SK-N-SH (cell line): ENCODE measurements at regions not wholly inside any gene's neighbourhood (a gene's known extent, or its start where the extent isn't known, plus 50 kb on each side); places are given as distances from the start of the nearest gene placed in this dataset.

Source experiments
- CTCF ChIA-PET: fragments of 300-600, 350-600 bp; formaldehyde crosslinking; extraction: SDS; loops from one replicate; lab custom pipeline; 2021; lab: Yijun Ruan, JAX
- POLR2A ChIA-PET: fragments of 350-600 bp; sonication (Branson Sonifier 250); formaldehyde crosslinking; extraction: SDS; loops from one replicate; lab custom pipeline; 2020; ENCODE audit warnings: antibody characterized with exemption, inconsistent platforms; lab: Yijun Ruan, JAX
- DNase-seq: peaks from one replicate; pipeline ENCODE4 v3.0.0; 2012
- H2AFZ ChIP-seq: fragments of 200-600 bp; sonication (generic); 2 replicates; pipeline ENCODE4 v1.8.1; 2016; ENCODE audit warnings: antibody characterized with exemption, mild to moderate bottlenecking, low read depth
- H3F3A ChIP-seq: fragments of 200-600 bp; sonication (generic); replicated peaks from 2 replicates; pipeline ENCODE3; 2016; ENCODE audit warnings: antibody characterized with exemption, mild to moderate bottlenecking; ENCODE audit not compliant: insufficient read depth
- H3K27ac ChIP-seq, 2 experiments: fragments of 200-500 bp in 1 of 2; fragments of 200-600 bp in 1 of 2; sonication (Bioruptor generic) in 1 of 2; sonication (generic), shearing (Covaris generic) in 1 of 2; 2 replicates each; pipeline versions ENCODE4 v1.5.1 to v1.6.1; 2014 to 2016; ENCODE audit warnings: low read depth in 2 of 2, inconsistent platforms in 1 of 2, low read length in 1 of 2, mild to moderate bottlenecking in 1 of 2, mixed read lengths in 1 of 2
- H3K27me3 ChIP-seq: fragments of 200-600 bp; sonication (generic), shearing (Covaris generic); 2 replicates; pipeline ENCODE4 v1.6.1; 2016; ENCODE audit warnings: mixed run types; ENCODE audit not compliant: insufficient read depth
- H3K36me3 ChIP-seq, 2 experiments: fragments of 200-500 bp in 1 of 2; fragments of 200-600 bp in 1 of 2; sonication (Bioruptor generic) in 1 of 2; sonication (generic) in 1 of 2; replicated peaks in 1 of 2; 2 replicates each; pipeline versions ENCODE3 to v1.5.1; 2014 to 2016; ENCODE audit warnings: low read length in 1 of 2, mild to moderate bottlenecking in 1 of 2; ENCODE audit not compliant: insufficient read depth in 2 of 2, control insufficient read depth in 1 of 2
- H3K4me1 ChIP-seq, 2 experiments: fragments of 200-500 bp in 1 of 2; fragments of 200-600 bp in 1 of 2; sonication (Bioruptor generic) in 1 of 2; sonication (generic), shearing (Covaris generic) in 1 of 2; 2 replicates each; pipeline versions ENCODE4 v1.5.1 to v1.6.1; 2014 to 2016; ENCODE audit warnings: low read depth in 1 of 2, low read length in 1 of 2, mixed run types in 1 of 2; ENCODE audit not compliant: insufficient read depth in 2 of 2, control insufficient read depth in 1 of 2
- H3K4me2 ChIP-seq: fragments of 200-600 bp; sonication (generic), shearing (Covaris generic); 2 replicates; pipeline ENCODE4 v1.6.1; 2017; ENCODE audit warnings: mixed run types
- H3K4me3 ChIP-seq, 2 experiments: fragments of 200-500 bp in 1 of 2; fragments of 200-600 bp in 1 of 2; sonication (Bioruptor generic) in 1 of 2; sonication (generic), shearing (Covaris generic) in 1 of 2; 2 replicates each; pipeline versions ENCODE4 v1.5.1 to v1.8.1; 2014 to 2016; ENCODE audit warnings: low read depth in 2 of 2, inconsistent platforms in 1 of 2, low read length in 1 of 2, mild to moderate bottlenecking in 1 of 2, mixed read lengths in 1 of 2, moderate library complexity in 1 of 2
- H3K79me2 ChIP-seq: fragments of 200-600 bp; sonication (generic); 2 replicates; pipeline ENCODE4 v1.8.1; 2017; ENCODE audit warnings: mild to moderate bottlenecking; ENCODE audit not compliant: insufficient read depth
- H3K9ac ChIP-seq: fragments of 200-600 bp; sonication (generic); 2 replicates; pipeline ENCODE4 v1.6.1; 2017; ENCODE audit warnings: mixed run types
- H3K9me2 ChIP-seq: fragments of 200-600 bp; sonication (generic); 2 replicates; pipeline ENCODE4 v1.6.1; 2017; ENCODE audit warnings: mixed run types
- H3K9me3 ChIP-seq: fragments of 200-600 bp; sonication (generic); 2 replicates; pipeline ENCODE4 v1.6.1; 2017; ENCODE audit warnings: mixed run types, mild to moderate bottlenecking, moderate library complexity
- H4K20me1 ChIP-seq: fragments of 200-600 bp; sonication (generic); 2 replicates; pipeline ENCODE4 v1.6.1; 2017; ENCODE audit warnings: mild to moderate bottlenecking, mixed run types; ENCODE audit not compliant: insufficient read depth
- CTCF ChIP-seq: fragments of 200-600 bp; sonication (generic); IDR thresholded peaks from 2 replicates; pipeline ENCODE4 v1.6.1; 2017; ENCODE audit warnings: antibody characterized with exemption, mild to moderate bottlenecking, moderate library complexity
- EP300 ChIP-seq, 2 experiments: IDR thresholded peaks; 2 replicates each; pipeline versions ENCODE4 v1.4.0 to v1.6.1; 2012; ENCODE audit warnings: borderline replicate concordance in 1 of 2, low read depth in 1 of 2, low read length in 1 of 2
- FOXM1 ChIP-seq: IDR thresholded peaks from 2 replicates; pipeline ENCODE4 v1.4.0; 2012; ENCODE audit warnings: low read depth, mild to moderate bottlenecking
- GATA2 ChIP-seq: sonication (generic); formaldehyde crosslinking; IDR thresholded peaks from 2 replicates; pipeline ENCODE4 v1.5.0; 2020; ENCODE audit warnings: mild to moderate bottlenecking, missing genetic modification reagents
- JUND ChIP-seq: IDR thresholded peaks from 2 replicates; pipeline ENCODE4 v1.4.0; 2012
- NFIC ChIP-seq: IDR thresholded peaks from 2 replicates; pipeline ENCODE4 v1.4.0; 2012; ENCODE audit warnings: borderline replicate concordance
- PBX3 ChIP-seq: IDR thresholded peaks from 2 replicates; pipeline ENCODE4; 2012
- POLR2AphosphoS5 ChIP-seq: IDR thresholded peaks from 2 replicates; pipeline ENCODE4 v1.6.1; 2012; ENCODE audit warnings: low read depth, low read length
- RCOR1 ChIP-seq: fragments of 150-350 bp; IDR thresholded peaks from 2 replicates; pipeline ENCODE4 v1.6.1; 2017; ENCODE audit warnings: antibody characterized with exemption, low read length
- RFX5 ChIP-seq: IDR thresholded peaks from 2 replicates; pipeline ENCODE4 v1.6.1; 2012; ENCODE audit warnings: mild to moderate bottlenecking, improper control_type of control experiment, low read length
- RXRA ChIP-seq: IDR thresholded peaks from 2 replicates; pipeline ENCODE4 v1.4.0; 2012; ENCODE audit warnings: low read depth, mild to moderate bottlenecking, borderline replicate concordance
- TAF1 ChIP-seq: IDR thresholded peaks from 2 replicates; pipeline ENCODE4 v1.6.1; 2012; ENCODE audit warnings: low read depth, mild to moderate bottlenecking, low read length, moderate library complexity, borderline replicate concordance
- TEAD4 ChIP-seq: IDR thresholded peaks from 2 replicates; pipeline ENCODE4 v1.4.0; 2012; ENCODE audit warnings: mild to moderate bottlenecking, borderline replicate concordance; ENCODE audit not compliant: insufficient read depth
- USF1 ChIP-seq: IDR thresholded peaks from 2 replicates; pipeline ENCODE4 v1.4.0; 2012; ENCODE audit warnings: low read depth, borderline replicate concordance
- USF2 ChIP-seq: fragments of 150-350 bp; IDR thresholded peaks from 2 replicates; pipeline ENCODE4 v1.6.1; 2017; ENCODE audit warnings: antibody characterized with exemption, low read length, low read depth, borderline replicate concordance
- YY1 ChIP-seq: IDR thresholded peaks from 2 replicates; pipeline ENCODE4 v1.4.0; 2012; ENCODE audit warnings: low read depth, mild to moderate bottlenecking
- WGBS: methylation state at CpG from one replicate; pipeline ENCODE4 v1.1.6; 2017; ENCODE audit warnings: low lambda C conversion rate; 5-methylcytosine and 5-hydroxymethylcytosine counted together

- TF ChIP-seq NFIC (no peak), FOXM1 (no peak), JUND (no peak), POLR2AphosphoS5 (no peak), RFX5 (no peak), RCOR1 (no peak), TEAD4 (no peak), GATA2 (no peak), USF2 (no peak), RXRA (no peak), YY1 (no peak), EP300 (IDR thresholded peaks at IDR 0.05; ENCODE audit: borderline replicate concordance in 1 of 2, low read depth in 1 of 2, low read length in 1 of 2) (no peak), TAF1 (no peak), USF1 (no peak), CTCF (no peak), PBX3 (no peak)
These were observed 254.5 kb upstream of the B3GAT1 start for GRCh38 chr11:134666273-134667174.

More at GRCh38 chr11:134666273-134667174, 254.5 kb upstream of the B3GAT1 start:
- H2AFZ ChIP-seq: no peak overlapping the region
- no peak overlapping the region for H3K4me2 ChIP-seq
- no peaks in the 10 kb centered on the region for H3K4me1 ChIP-seq
- H3K27ac ChIP-seq: no peak overlapping the region
- no peaks in the 10 kb centered on the region for H3F3A ChIP-seq
- no peak for DNase-seq
- no peaks in the 10 kb centered on the region for H3K79me2 ChIP-seq
- no peak overlapping the region for H3K9ac ChIP-seq
- 29% methylated on average over 12 of the region's 13 CpGs for WGBS
- no peaks in the 10 kb centered on the region for H3K27me3 ChIP-seq
- H3K9me3 ChIP-seq: no peaks in the 10 kb centered on the region
- H3K9me2 ChIP-seq: no peaks in the 10 kb centered on the region
- no peaks in the 10 kb centered on the region for H3K36me3 ChIP-seq
- ChIA-PET POLR2A (no interaction called here), CTCF (no interaction called here)
- H4K20me1 ChIP-seq: no peaks in the 10 kb centered on the region
- H3K4me3 ChIP-seq: no peak overlapping the region
